C4-2B (cell line): ENCODE measurements at regions not wholly inside any gene's neighbourhood (a gene's known extent, or its start where the extent isn't known, plus 50 kb on each side); places are given as distances from the start of the nearest gene placed in this dataset.

Source experiments
- ZFX ChIP-seq: fragments of 450-650 bp; IDR thresholded peaks from 2 replicates; pipeline ENCODE4 v1.6.1; 2017
- TF ChIP-seq, protein P1 (sequence below): fragments of 450-650 bp; conservative IDR thresholded peaks from 2 replicates; pipeline ENCODE4 v1.5.1; 2017; ENCODE audit warnings: mild to moderate bottlenecking

DNA sequence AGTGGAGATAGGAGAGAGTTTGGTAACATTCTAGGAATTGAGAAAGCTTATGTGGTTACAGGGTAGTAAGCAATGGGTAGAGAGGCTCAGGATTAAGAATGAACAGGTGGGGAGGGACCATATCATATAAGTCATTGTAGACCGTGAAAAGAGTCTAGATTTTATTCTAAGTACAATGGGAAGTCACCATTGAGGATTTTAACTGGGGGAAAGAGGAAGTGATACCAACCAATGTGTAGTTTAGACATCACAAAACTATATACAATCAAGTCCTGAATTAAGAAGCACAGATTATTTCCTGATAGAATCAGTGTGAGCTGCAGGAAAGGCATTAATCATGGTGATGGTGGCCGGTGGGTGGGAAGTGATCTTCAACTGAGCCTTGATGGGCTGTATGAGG, 178.3 kb upstream of the ZIC3 start:
- TF ChIP-seq, protein P1, sequence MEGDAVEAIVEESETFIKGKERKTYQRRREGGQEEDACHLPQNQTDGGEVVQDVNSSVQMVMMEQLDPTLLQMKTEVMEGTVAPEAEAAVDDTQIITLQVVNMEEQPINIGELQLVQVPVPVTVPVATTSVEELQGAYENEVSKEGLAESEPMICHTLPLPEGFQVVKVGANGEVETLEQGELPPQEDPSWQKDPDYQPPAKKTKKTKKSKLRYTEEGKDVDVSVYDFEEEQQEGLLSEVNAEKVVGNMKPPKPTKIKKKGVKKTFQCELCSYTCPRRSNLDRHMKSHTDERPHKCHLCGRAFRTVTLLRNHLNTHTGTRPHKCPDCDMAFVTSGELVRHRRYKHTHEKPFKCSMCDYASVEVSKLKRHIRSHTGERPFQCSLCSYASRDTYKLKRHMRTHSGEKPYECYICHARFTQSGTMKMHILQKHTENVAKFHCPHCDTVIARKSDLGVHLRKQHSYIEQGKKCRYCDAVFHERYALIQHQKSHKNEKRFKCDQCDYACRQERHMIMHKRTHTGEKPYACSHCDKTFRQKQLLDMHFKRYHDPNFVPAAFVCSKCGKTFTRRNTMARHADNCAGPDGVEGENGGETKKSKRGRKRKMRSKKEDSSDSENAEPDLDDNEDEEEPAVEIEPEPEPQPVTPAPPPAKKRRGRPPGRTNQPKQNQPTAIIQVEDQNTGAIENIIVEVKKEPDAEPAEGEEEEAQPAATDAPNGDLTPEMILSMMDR, result no peak
- no peak for TF ChIP-seq ZFX
